Caco-2 (cell line): ENCODE measurements at regions not wholly inside any gene's neighbourhood (a gene's known extent, or its start where the extent isn't known, plus 50 kb on each side); places are given as distances from the start of the nearest gene placed in this dataset.

Experiments used
- BruUV-seq: library from RNA; stranded (reverse); fragments of 400-500 nt; replicated peaks from 2 replicates; lab custom pipeline; 2021; lab: Mats Ljungman, UMichigan
- CTCF ChIA-PET: fragments of 300-600 bp; sonication (Branson Sonifier 250); formaldehyde crosslinking; loops from one replicate; lab custom pipeline; 2022; ENCODE audit warnings: antibody characterized with exemption; lab: Charles Lee
- POLR2A ChIA-PET: fragments of 300-600 bp; sonication (Branson Sonifier 250); formaldehyde crosslinking; loops from one replicate; lab custom pipeline; 2022; ENCODE audit warnings: antibody characterized with exemption; lab: Charles Lee
- DNase-seq, 2 experiments: peaks; one replicate each; pipeline versions ENCODE4 v3.0.0 to v3.0.0-alpha.2; 2020 to 2022
- H3K27me3 ChIP-seq: replicated peaks from 2 replicates; pipeline ENCODE4 v1.6.0; 2011; ENCODE audit warnings: low read length; ENCODE audit not compliant: control insufficient read depth, insufficient read depth
- H3K36me3 ChIP-seq: 2 replicates; pipeline ENCODE4 v1.5.1; 2011; ENCODE audit warnings: low read length; ENCODE audit not compliant: control insufficient read depth, insufficient read depth
- H3K4me1 ChIP-seq: fragments of 250-450 bp; sonication (Bioruptor Pico); 2 replicates; pipeline ENCODE4 v1.5.1; 2020; ENCODE audit warnings: mild to moderate bottlenecking
- H3K4me3 ChIP-seq: 2 replicates; pipeline ENCODE4 v1.5.1; 2011; ENCODE audit warnings: low read depth, mild to moderate bottlenecking, control low read depth, low read length
- H3K9me3 ChIP-seq: fragments of 250-450 bp; sonication (Bioruptor Pico); 2 replicates; pipeline ENCODE4 v1.5.1; 2020; ENCODE audit warnings: mild to moderate bottlenecking, moderate library complexity
- H3K27ac Mint-ChIP-seq: one replicate; pipeline ENCODE4 v1.8.0; 2022; ENCODE audit warnings: mixed read lengths; ENCODE audit not compliant: unreplicated experiment
- H3K27me3 Mint-ChIP-seq: one replicate; pipeline ENCODE4 v1.8.0; 2022; ENCODE audit warnings: mixed read lengths; ENCODE audit not compliant: insufficient read depth, unreplicated experiment
- H3K36me3 Mint-ChIP-seq: one replicate; pipeline ENCODE4 v1.8.0; 2022; ENCODE audit warnings: mild to moderate bottlenecking, mixed read lengths; ENCODE audit not compliant: insufficient read depth, unreplicated experiment
- H3K4me1 Mint-ChIP-seq: one replicate; pipeline ENCODE4 v1.8.0; 2022; ENCODE audit warnings: low read depth, mixed read lengths; ENCODE audit not compliant: unreplicated experiment
- H3K4me3 Mint-ChIP-seq: one replicate; pipeline ENCODE4 v1.8.0; 2022; ENCODE audit warnings: mild to moderate bottlenecking, moderate library complexity, mixed read lengths; ENCODE audit not compliant: unreplicated experiment
- H3K9me3 Mint-ChIP-seq: one replicate; pipeline ENCODE4 v1.8.0; 2022; ENCODE audit warnings: mixed read lengths; ENCODE audit not compliant: unreplicated experiment
- CTCF ChIP-seq, 2 experiments: fragments of 200-600 bp in 1 of 2; IDR thresholded peaks; 1 replicate in 1 of 2; 2 replicates in 1 of 2; pipeline versions ENCODE4 v1.5.1 to v1.8.0; 2011 to 2022; ENCODE audit warnings: antibody characterized with exemption in 1 of 2, control low read depth in 1 of 2, inconsistent platforms in 1 of 2, low read depth in 1 of 2, low read length in 1 of 2, mild to moderate bottlenecking in 1 of 2, moderate library complexity in 1 of 2; ENCODE audit not compliant: insufficient read depth in 1 of 2, severe bottlenecking in 1 of 2, unreplicated experiment in 1 of 2
- intact Hi-C: fragments of 100-400 bp; cut with micrococcal nuclease; formaldehyde crosslinking; loops from one replicate; pipeline ENCODE4 v1.10.0; 2022; ENCODE audit not compliant: unreplicated experiment

GRCh38 chr22:26822313-26822712 lies 164.9 kb downstream of the MIAT start:
- Histone ChIP-seq H3K4me3 (no peak overlapping the region), H3K27me3 (no peaks in the 10 kb centered on the region), H3K36me3 (no peaks in the 10 kb centered on the region), H3K4me1 (no peaks in the 10 kb centered on the region), H3K9me3 (no peaks in the 10 kb centered on the region)
- intact Hi-C loops, result no loop called here
- ChIA-PET POLR2A (no interaction called here), CTCF (no interaction called here)
- BruUV-seq, result no TSS peak
- H3K27me3 Mint-ChIP-seq, result peaks cover 3% of the 10 kb centered on the region
- H3K9me3 Mint-ChIP-seq, result no peaks in the 10 kb centered on the region
- DNase-seq, result no peak
- no peak overlapping the region for H3K4me3 Mint-ChIP-seq
- no peak overlapping the region for H3K27ac Mint-ChIP-seq
- no peak for TF ChIP-seq CTCF (IDR thresholded peaks at IDR 0.05; ENCODE audit: insufficient read depth in 1 of 2, low read depth in 1 of 2, low read length in 1 of 2, severe bottlenecking in 1 of 2, unreplicated experiment in 1 of 2)
- H3K4me1 Mint-ChIP-seq, result no peaks in the 10 kb centered on the region
- no peaks in the 10 kb centered on the region for H3K36me3 Mint-ChIP-seq

- Mint-ChIP-seq H3K9me3 (no peaks in the 10 kb centered on the region), H3K4me3 (no peak overlapping the region), H3K27ac (no peak overlapping the region), H3K4me1 (no peaks in the 10 kb centered on the region), H3K36me3 (no peaks in the 10 kb centered on the region), H3K27me3 (peaks cover 6% of the 10 kb centered on the region)
- CTCF ChIA-PET, result no interaction called here
- TF ChIP-seq CTCF (IDR thresholded peaks at IDR 0.05; ENCODE audit: insufficient read depth in 1 of 2, low read depth in 1 of 2, low read length in 1 of 2, severe bottlenecking in 1 of 2, unreplicated experiment in 1 of 2), result no peak
- no peak overlapping the region for H3K4me3 ChIP-seq
- H3K9me3 ChIP-seq, result no peaks in the 10 kb centered on the region
- BruUV-seq, result no TSS peak
- no peaks in the 10 kb centered on the region for H3K4me1 ChIP-seq
- intact Hi-C loops, result no loop called here
- no peaks in the 10 kb centered on the region for H3K36me3 ChIP-seq
- DNase-seq, result no peak
- POLR2A ChIA-PET, result no interaction called here
- no peaks in the 10 kb centered on the region for H3K27me3 ChIP-seq
These were observed 166.6 kb downstream of the MIAT start for GRCh38 chr22:26823966-26824365.

- Histone ChIP-seq H3K9me3 (no peaks in the 10 kb centered on the region), H3K4me3 (no peak overlapping the region), H3K27me3 (no peaks in the 10 kb centered on the region), H3K36me3 (no peaks in the 10 kb centered on the region), H3K4me1 (no peaks in the 10 kb centered on the region)
- peaks cover 6% of the 10 kb centered on the region for H3K27me3 Mint-ChIP-seq
- H3K27ac Mint-ChIP-seq, result no peak overlapping the region
- H3K9me3 Mint-ChIP-seq, result no peaks in the 10 kb centered on the region
- no peaks in the 10 kb centered on the region for H3K36me3 Mint-ChIP-seq
- POLR2A ChIA-PET, result no interaction called here
- DNase-seq, result no peak
- BruUV-seq, result no TSS peak
- CTCF ChIA-PET, result no interaction called here
- no peak overlapping the region for H3K4me3 Mint-ChIP-seq
- no peak for TF ChIP-seq CTCF (IDR thresholded peaks at IDR 0.05; ENCODE audit: insufficient read depth in 1 of 2, low read depth in 1 of 2, low read length in 1 of 2, severe bottlenecking in 1 of 2, unreplicated experiment in 1 of 2)
- no peaks in the 10 kb centered on the region for H3K4me1 Mint-ChIP-seq
- intact Hi-C loops, result no loop called here
These were observed 168.9 kb downstream of the MIAT start for GRCh38 chr22:26825960-26826935.
